ENCODE measurements at regions not wholly inside any gene's neighbourhood (a gene's known extent, or its start where the extent isn't known, plus 50 kb on each side); places are given as distances from the start of the nearest gene placed in this dataset.

GRCh38 chr1:232695621-232696385, 65.9 kb upstream of the SIPA1L2 start:
- ATAC-seq (no peak), DNase-seq (ENCODE audit: low read depth, low spot score) (no peak)
- Histone ChIP-seq H3K4me1 (ENCODE audit: control insufficient read depth, insufficient read depth, low read length) (no peaks in the 10 kb centered on the region), H3K36me3 (ENCODE audit: control insufficient read depth, insufficient read depth, low read length) (no peaks in the 10 kb centered on the region), H3K27ac (ENCODE audit: low read length) (no peak overlapping the region), H3K9me3 (ENCODE audit: control insufficient read depth, insufficient read depth, low read depth, low read length) (no peaks in the 10 kb centered on the region), H3K27me3 (ENCODE audit: control insufficient read depth, insufficient read depth, low read length) (no peaks in the 10 kb centered on the region; the same call in 1 of the 2 replicates), H3K4me3 (ENCODE audit: low read depth in 2 of 2, low read length in 2 of 2) (no peak overlapping the region)
- TF ChIP-seq CTCF (IDR thresholded peaks at IDR 0.05) (no peak), POLR2AphosphoS5 (IDR thresholded peaks at IDR 0.05; ENCODE audit: low read depth, low read length) (no peak), TCF7L2 (IDR thresholded peaks at IDR 0.05; ENCODE audit: low read depth, low read length) (no peak), REST (IDR thresholded peaks at IDR 0.05; ENCODE audit: insufficient read depth in 1 of 2, low read depth in 2 of 2, low read length in 1 of 2) (no peak), SIN3A (IDR thresholded peaks at IDR 0.05; ENCODE audit: borderline replicate concordance, insufficient read depth, low read depth, low read length) (no peak)
- POLR2A ChIA-PET, result no interaction called here
- CTCF ChIA-PET, result no interaction called here
- in situ Hi-C loops (cut with HindIII; ENCODE audit: low pct_unique_long_range_greater_than_20kb, low sequenced_read_pairs) (no loop called here), intact Hi-C loops (cut with micrococcal nuclease; ENCODE audit: unreplicated experiment) (no loop called here)
- no TSS peak for BruUV-seq (replicated peaks)

- H3K9me3 ChIP-seq (ENCODE audit: control insufficient read depth, insufficient read depth, low read depth, low read length), result no peaks in the 10 kb centered on the region
- H3K27me3 ChIP-seq (ENCODE audit: control insufficient read depth, insufficient read depth, low read length), result no peaks in the 10 kb centered on the region; the same call in 1 of the 2 replicates
- DNase-seq (ENCODE audit: low read depth, low spot score), result no peak
- CTCF ChIA-PET, result no interaction called here
- POLR2A ChIA-PET, result no interaction called here
- no peaks in the 10 kb centered on the region for H3K36me3 ChIP-seq (ENCODE audit: control insufficient read depth, insufficient read depth, low read length)
- in situ Hi-C loops (cut with HindIII; ENCODE audit: low pct_unique_long_range_greater_than_20kb, low sequenced_read_pairs), result no loop called here
- intact Hi-C loops (cut with micrococcal nuclease; ENCODE audit: unreplicated experiment), result no loop called here
- no TSS peak for BruUV-seq (replicated peaks)
- ATAC-seq, result no peak
- H3K27ac ChIP-seq (ENCODE audit: low read length), result no peak overlapping the region
- no peaks in the 10 kb centered on the region for H3K4me1 ChIP-seq (ENCODE audit: control insufficient read depth, insufficient read depth, low read length)
- TF ChIP-seq TCF7L2 (IDR thresholded peaks at IDR 0.05; ENCODE audit: low read depth, low read length) (no peak), SIN3A (IDR thresholded peaks at IDR 0.05; ENCODE audit: borderline replicate concordance, insufficient read depth, low read depth, low read length) (no peak), CTCF (IDR thresholded peaks at IDR 0.05) (no peak), POLR2AphosphoS5 (IDR thresholded peaks at IDR 0.05; ENCODE audit: low read depth, low read length) (no peak), REST (IDR thresholded peaks at IDR 0.05; ENCODE audit: insufficient read depth in 1 of 2, low read depth in 2 of 2, low read length in 1 of 2) (no peak)
- no peak overlapping the region for H3K4me3 ChIP-seq (ENCODE audit: low read depth in 2 of 2, low read length in 2 of 2)
Observed at GRCh38 chr1:232696466-232696865, 66.5 kb upstream of the SIPA1L2 start.

All from Panc1 (cell line).